ENCODE measurements at regions not wholly inside any gene's neighbourhood (a gene's known extent, or its start where the extent isn't known, plus 50 kb on each side); places are given as distances from the start of the nearest gene placed in this dataset.

DNA sequence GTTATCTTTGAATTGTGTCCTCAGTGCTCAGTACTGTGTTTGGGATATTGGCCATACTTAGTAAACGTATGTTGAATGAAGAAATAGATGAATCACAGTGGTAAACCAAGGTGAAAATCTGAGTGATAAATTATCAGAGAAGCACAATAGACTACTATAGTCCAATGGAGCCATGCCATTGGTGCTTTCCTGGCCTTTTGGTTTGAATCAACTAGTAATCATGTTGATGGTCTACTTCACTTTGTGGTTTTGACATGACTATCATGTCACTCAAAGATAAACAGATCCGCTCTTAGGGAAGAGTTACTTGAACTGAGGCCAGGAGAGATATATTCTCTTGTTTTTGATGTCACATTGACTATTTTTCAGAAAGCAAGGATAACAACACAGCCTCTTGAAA, 86.1 kb upstream of the IGFBP3 start:
- Histone ChIP-seq H3K27me3 (ENCODE audit: control insufficient read depth, insufficient read depth, low read length) (no peaks in the 10 kb centered on the region), H3K36me3 (ENCODE audit: control insufficient read depth in 2 of 3, insufficient read depth in 3 of 3, low read length in 3 of 3) (no peaks in the 10 kb centered on the region), H3K9ac (ENCODE audit: low read length in 3 of 3) (no peak overlapping the region), H3K9me3 (ENCODE audit: control insufficient read depth in 2 of 3, insufficient read depth in 1 of 3, low read length in 3 of 3) (no peaks in the 10 kb centered on the region), H3K27ac (ENCODE audit: low read depth in 2 of 2, low read length in 2 of 2) (no peak overlapping the region), H3K4me1 (ENCODE audit: control insufficient read depth in 2 of 3, insufficient read depth in 2 of 3, low read depth in 1 of 3, low read length in 3 of 3) (no peaks in the 10 kb centered on the region), H3K4me3 (ENCODE audit: low read length in 3 of 3) (no peak overlapping the region)
- FAIRE-seq (no peak), DNase-seq (no peak)
- intact Hi-C loops (cut with DNase I), result no loop called here
- TF ChIP-seq, protein P1, sequence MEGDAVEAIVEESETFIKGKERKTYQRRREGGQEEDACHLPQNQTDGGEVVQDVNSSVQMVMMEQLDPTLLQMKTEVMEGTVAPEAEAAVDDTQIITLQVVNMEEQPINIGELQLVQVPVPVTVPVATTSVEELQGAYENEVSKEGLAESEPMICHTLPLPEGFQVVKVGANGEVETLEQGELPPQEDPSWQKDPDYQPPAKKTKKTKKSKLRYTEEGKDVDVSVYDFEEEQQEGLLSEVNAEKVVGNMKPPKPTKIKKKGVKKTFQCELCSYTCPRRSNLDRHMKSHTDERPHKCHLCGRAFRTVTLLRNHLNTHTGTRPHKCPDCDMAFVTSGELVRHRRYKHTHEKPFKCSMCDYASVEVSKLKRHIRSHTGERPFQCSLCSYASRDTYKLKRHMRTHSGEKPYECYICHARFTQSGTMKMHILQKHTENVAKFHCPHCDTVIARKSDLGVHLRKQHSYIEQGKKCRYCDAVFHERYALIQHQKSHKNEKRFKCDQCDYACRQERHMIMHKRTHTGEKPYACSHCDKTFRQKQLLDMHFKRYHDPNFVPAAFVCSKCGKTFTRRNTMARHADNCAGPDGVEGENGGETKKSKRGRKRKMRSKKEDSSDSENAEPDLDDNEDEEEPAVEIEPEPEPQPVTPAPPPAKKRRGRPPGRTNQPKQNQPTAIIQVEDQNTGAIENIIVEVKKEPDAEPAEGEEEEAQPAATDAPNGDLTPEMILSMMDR (IDR thresholded peaks at IDR 0.05; ENCODE audit: borderline replicate concordance, extremely low read depth, insufficient read depth), result no peak

DNA sequence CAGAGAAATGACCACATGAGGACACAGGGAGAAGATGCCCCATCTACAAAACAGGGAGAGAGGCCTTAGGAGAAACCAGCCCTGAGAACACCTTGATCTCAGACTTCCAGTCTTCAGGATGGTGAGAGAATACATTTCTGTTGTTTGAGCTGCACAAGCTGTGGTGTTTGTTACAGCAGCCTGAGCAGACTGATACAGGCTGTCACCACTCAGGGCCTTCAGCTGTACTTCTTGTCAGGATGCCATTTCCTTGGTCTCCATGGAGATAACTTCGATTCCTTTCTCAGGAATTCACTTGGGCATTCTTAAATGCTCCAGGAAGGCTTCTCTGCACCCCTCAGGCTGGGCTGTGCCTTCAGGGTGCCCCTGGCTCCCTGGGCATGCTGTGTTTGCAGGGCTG, 85.7 kb upstream of the IGFBP3 start:
- intact Hi-C loops (cut with DNase I), result no loop called here
- FAIRE-seq, result no peak
- no peak overlapping the region for H3K27ac ChIP-seq (ENCODE audit: low read depth in 2 of 2, low read length in 2 of 2)

DNA sequence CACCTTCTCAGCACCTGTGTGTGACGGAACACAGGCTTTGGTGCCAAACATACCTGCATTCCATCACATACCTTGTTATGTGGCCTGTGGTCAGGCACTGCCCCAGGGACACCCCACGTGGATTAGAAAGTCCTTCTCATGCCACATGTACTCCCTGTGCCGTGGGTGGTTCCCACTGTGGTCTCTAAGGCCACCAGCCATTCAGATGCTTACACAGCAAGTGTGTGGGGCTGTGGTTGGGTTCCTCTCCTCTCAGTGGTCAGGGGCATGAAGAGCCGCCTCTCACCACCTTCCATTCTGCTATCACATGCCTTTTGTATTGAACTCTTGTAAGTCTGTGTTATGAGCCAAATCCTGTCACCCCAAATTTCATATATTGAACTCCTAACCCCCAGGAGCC, 85.1 kb upstream of the IGFBP3 start:
- FAIRE-seq, result no peak
- Histone ChIP-seq H3K27me3 (ENCODE audit: control insufficient read depth, insufficient read depth, low read length) (no peaks in the 10 kb centered on the region), H3K9me3 (ENCODE audit: control insufficient read depth in 2 of 3, insufficient read depth in 1 of 3, low read length in 3 of 3) (no peaks in the 10 kb centered on the region), H3K36me3 (ENCODE audit: control insufficient read depth in 2 of 3, insufficient read depth in 3 of 3, low read length in 3 of 3) (no peaks in the 10 kb centered on the region), H3K4me3 (ENCODE audit: low read length in 3 of 3) (no peak overlapping the region), H3K27ac (ENCODE audit: low read depth in 2 of 2, low read length in 2 of 2) (no peak overlapping the region), H3K9ac (ENCODE audit: low read length in 3 of 3) (no peak overlapping the region), H3K4me1 (ENCODE audit: control insufficient read depth in 2 of 3, insufficient read depth in 2 of 3, low read depth in 1 of 3, low read length in 3 of 3) (no peaks in the 10 kb centered on the region)
- intact Hi-C loops (cut with DNase I), result no loop called here
- DNase-seq, result no peak
- TF ChIP-seq, protein P1 (IDR thresholded peaks at IDR 0.05; ENCODE audit: borderline replicate concordance, extremely low read depth, insufficient read depth), result no peak

More for the DNA sequence above, 85.7 kb upstream of the IGFBP3 start:
- H3K9ac ChIP-seq (ENCODE audit: low read length in 3 of 3), result no peak overlapping the region
- no peaks in the 10 kb centered on the region for H3K36me3 ChIP-seq (ENCODE audit: control insufficient read depth in 2 of 3, insufficient read depth in 3 of 3, low read length in 3 of 3)
- TF ChIP-seq, protein P1 (IDR thresholded peaks at IDR 0.05; ENCODE audit: borderline replicate concordance, extremely low read depth, insufficient read depth), result no peak
- no peaks in the 10 kb centered on the region for H3K4me1 ChIP-seq (ENCODE audit: control insufficient read depth in 2 of 3, insufficient read depth in 2 of 3, low read depth in 1 of 3, low read length in 3 of 3)
- no peaks in the 10 kb centered on the region for H3K9me3 ChIP-seq (ENCODE audit: control insufficient read depth in 2 of 3, insufficient read depth in 1 of 3, low read length in 3 of 3)
- H3K4me3 ChIP-seq (ENCODE audit: low read length in 3 of 3), result no peak overlapping the region
- no peaks in the 10 kb centered on the region for H3K27me3 ChIP-seq (ENCODE audit: control insufficient read depth, insufficient read depth, low read length)
- no peak for DNase-seq

DNA sequence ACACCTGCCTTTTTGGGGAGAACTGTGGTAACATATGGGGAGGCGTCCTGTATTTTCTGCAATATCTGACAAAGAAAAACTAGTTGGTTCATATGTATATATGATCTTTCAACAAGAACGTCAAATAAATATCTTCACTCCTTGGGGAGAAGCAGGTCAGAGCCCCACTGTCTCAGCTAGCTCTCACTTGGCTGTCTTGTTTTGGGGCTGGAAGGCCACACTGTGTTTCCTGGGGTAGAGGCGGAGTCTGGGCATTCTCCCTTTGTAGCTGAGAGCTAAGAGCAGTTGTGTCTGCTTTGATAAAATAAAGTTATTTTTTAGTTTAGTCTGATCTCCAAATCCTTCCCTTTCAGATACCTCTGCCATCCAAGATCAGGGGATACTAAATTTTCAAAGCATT, 83.9 kb upstream of the IGFBP3 start:
- H3K36me3 ChIP-seq (ENCODE audit: control insufficient read depth in 2 of 3, insufficient read depth in 3 of 3, low read length in 3 of 3), result no peaks in the 10 kb centered on the region
- no peak for FAIRE-seq

More for the DNA sequence above, 83.9 kb upstream of the IGFBP3 start:
- Histone ChIP-seq H3K9me3 (ENCODE audit: control insufficient read depth in 2 of 3, insufficient read depth in 1 of 3, low read length in 3 of 3) (no peaks in the 10 kb centered on the region), H3K4me3 (ENCODE audit: low read length in 3 of 3) (no peak overlapping the region), H3K4me1 (ENCODE audit: control insufficient read depth in 2 of 3, insufficient read depth in 2 of 3, low read depth in 1 of 3, low read length in 3 of 3) (no peaks in the 10 kb centered on the region), H3K27me3 (ENCODE audit: control insufficient read depth, insufficient read depth, low read length) (no peaks in the 10 kb centered on the region), H3K27ac (ENCODE audit: low read depth in 2 of 2, low read length in 2 of 2) (no peak overlapping the region), H3K9ac (ENCODE audit: low read length in 3 of 3) (no peak overlapping the region)
- TF ChIP-seq, protein P1 (IDR thresholded peaks at IDR 0.05; ENCODE audit: borderline replicate concordance, extremely low read depth, insufficient read depth), result no peak
- no peak for DNase-seq
- intact Hi-C loops (cut with DNase I), result no loop called here
